ENCODE measurements at regions not wholly inside any gene's neighbourhood (a gene's known extent, or its start where the extent isn't known, plus 50 kb on each side); places are given as distances from the start of the nearest gene placed in this dataset.
"Not testable (repeated sequence)": the region's sequence is repeated elsewhere in the genome, so short reads cannot be mapped to it uniquely, and the experiment has no call there.

GRCh38 chr18:28269750-28270149 lies 92.8 kb upstream of the CDH2 start:
- DNase-seq (no peak), ATAC-seq (ENCODE audit: low read depth) (no peak)
- ChIA-PET CTCF (no interaction called here), POLR2A (no interaction called here)
- H3K4me1 Mint-ChIP-seq = no peaks in the 10 kb centered on the region
- intact Hi-C loops (cut with micrococcal nuclease) = no loop called here
- no peak overlapping the region for H3K27ac Mint-ChIP-seq
- no peaks in the 10 kb centered on the region for H3K36me3 Mint-ChIP-seq (ENCODE audit: low read depth)
- H3K9me3 Mint-ChIP-seq = peaks cover 16% of the 10 kb centered on the region
- no peaks in the 10 kb centered on the region for H3K27me3 Mint-ChIP-seq
- no peak for TF ChIP-seq CTCF (IDR thresholded peaks at IDR 0.05)
- H3K4me3 Mint-ChIP-seq = no peak overlapping the region

GRCh38 chr18:28267878-28268625 lies 91.1 kb upstream of the CDH2 start:
- CTCF ChIA-PET = no interaction called here
- no peak overlapping the region for H3K4me3 Mint-ChIP-seq

GRCh38 chr18:28267276-28267675 lies 90.3 kb upstream of the CDH2 start:
- H3K36me3 Mint-ChIP-seq (ENCODE audit: low read depth) = no peaks in the 10 kb centered on the region
- H3K27me3 Mint-ChIP-seq = no peaks in the 10 kb centered on the region
- ChIA-PET POLR2A (no interaction called here), CTCF (no interaction called here)
- no peak overlapping the region for H3K4me3 Mint-ChIP-seq
- peaks cover 22% of the 10 kb centered on the region for H3K9me3 Mint-ChIP-seq
- no peak for DNase-seq
- ATAC-seq (ENCODE audit: low read depth) = no peak
- no peak for TF ChIP-seq CTCF (IDR thresholded peaks at IDR 0.05)
- H3K4me1 Mint-ChIP-seq = no peaks in the 10 kb centered on the region
- intact Hi-C loops (cut with micrococcal nuclease) = no loop called here
- no peak overlapping the region for H3K27ac Mint-ChIP-seq

More at GRCh38 chr18:28267878-28268625, 91.1 kb upstream of the CDH2 start:
- Mint-ChIP-seq H3K9me3 (peaks cover 20% of the 10 kb centered on the region), H3K27ac (no peak overlapping the region), H3K36me3 (ENCODE audit: low read depth) (no peaks in the 10 kb centered on the region), H3K4me1 (no peaks in the 10 kb centered on the region), H3K27me3 (no peaks in the 10 kb centered on the region)
- ATAC-seq (ENCODE audit: low read depth) (no peak), DNase-seq (no peak)
- intact Hi-C loops (cut with micrococcal nuclease) = no loop called here
- POLR2A ChIA-PET = no interaction called here
- TF ChIP-seq CTCF (IDR thresholded peaks at IDR 0.05) = no peak

- no peak overlapping the region for H3K27ac Mint-ChIP-seq
- peaks cover 8% of the 10 kb centered on the region for H3K9me3 Mint-ChIP-seq
- no peaks in the 10 kb centered on the region for H3K36me3 Mint-ChIP-seq (ENCODE audit: low read depth)
- no peak overlapping the region for H3K4me3 Mint-ChIP-seq
- TF ChIP-seq CTCF (IDR thresholded peaks at IDR 0.05) = no peak
- POLR2A ChIA-PET = no interaction called here
- H3K4me1 Mint-ChIP-seq = no peaks in the 10 kb centered on the region
- intact Hi-C loops (cut with micrococcal nuclease) = no loop called here
- DNase-seq (no peak), ATAC-seq (ENCODE audit: low read depth) (no peak)
- CTCF ChIA-PET = no interaction called here
- H3K27me3 Mint-ChIP-seq = no peaks in the 10 kb centered on the region
These were observed 79.2 kb upstream of the CDH2 start for GRCh38 chr18:28256166-28256565.

GRCh38 chr18:28248653-28249052 lies 71.7 kb upstream of the CDH2 start:
- Mint-ChIP-seq H3K4me3 (no peak overlapping the region), H3K9me3 (peaks cover 6% of the 10 kb centered on the region), H3K27me3 (no peaks in the 10 kb centered on the region), H3K27ac (no peak overlapping the region), H3K4me1 (no peaks in the 10 kb centered on the region), H3K36me3 (ENCODE audit: low read depth) (no peaks in the 10 kb centered on the region)
- CTCF ChIA-PET = no interaction called here
- DNase-seq (no peak), ATAC-seq (ENCODE audit: low read depth) (no peak)
- POLR2A ChIA-PET = no interaction called here
- no peak for TF ChIP-seq CTCF (IDR thresholded peaks at IDR 0.05)
- intact Hi-C loops (cut with micrococcal nuclease) = no loop called here

GRCh38 chr18:28240626-28241025 lies 63.7 kb upstream of the CDH2 start:
- POLR2A ChIA-PET; H3K4me3 Mint-ChIP-seq; ATAC-seq (ENCODE audit: low read depth); H3K36me3 Mint-ChIP-seq (ENCODE audit: low read depth); CTCF ChIA-PET; H3K9me3 Mint-ChIP-seq; intact Hi-C loops (cut with micrococcal nuclease); H3K27ac Mint-ChIP-seq; H3K27me3 Mint-ChIP-seq; H3K4me1 Mint-ChIP-seq; DNase-seq: not testable (repeated sequence)
